GM19372 (cell line): ENCODE measurements at regions not wholly inside any gene's neighbourhood (a gene's known extent, or its start where the extent isn't known, plus 50 kb on each side); places are given as distances from the start of the nearest gene placed in this dataset.

Experiments
- ATAC-seq: cut with Tn5 transposase; IDR thresholded peaks from one replicate; pipeline ENCODE4 v1.9.1; 2021; ENCODE audit warnings: mild to moderate bottlenecking, low read depth, moderate library complexity; ENCODE audit not compliant: unreplicated experiment

- no peak for ATAC-seq
Measured at GRCh38 chr16:66267292-66268014, 99.0 kb upstream of the CDH5 start.

DNA sequence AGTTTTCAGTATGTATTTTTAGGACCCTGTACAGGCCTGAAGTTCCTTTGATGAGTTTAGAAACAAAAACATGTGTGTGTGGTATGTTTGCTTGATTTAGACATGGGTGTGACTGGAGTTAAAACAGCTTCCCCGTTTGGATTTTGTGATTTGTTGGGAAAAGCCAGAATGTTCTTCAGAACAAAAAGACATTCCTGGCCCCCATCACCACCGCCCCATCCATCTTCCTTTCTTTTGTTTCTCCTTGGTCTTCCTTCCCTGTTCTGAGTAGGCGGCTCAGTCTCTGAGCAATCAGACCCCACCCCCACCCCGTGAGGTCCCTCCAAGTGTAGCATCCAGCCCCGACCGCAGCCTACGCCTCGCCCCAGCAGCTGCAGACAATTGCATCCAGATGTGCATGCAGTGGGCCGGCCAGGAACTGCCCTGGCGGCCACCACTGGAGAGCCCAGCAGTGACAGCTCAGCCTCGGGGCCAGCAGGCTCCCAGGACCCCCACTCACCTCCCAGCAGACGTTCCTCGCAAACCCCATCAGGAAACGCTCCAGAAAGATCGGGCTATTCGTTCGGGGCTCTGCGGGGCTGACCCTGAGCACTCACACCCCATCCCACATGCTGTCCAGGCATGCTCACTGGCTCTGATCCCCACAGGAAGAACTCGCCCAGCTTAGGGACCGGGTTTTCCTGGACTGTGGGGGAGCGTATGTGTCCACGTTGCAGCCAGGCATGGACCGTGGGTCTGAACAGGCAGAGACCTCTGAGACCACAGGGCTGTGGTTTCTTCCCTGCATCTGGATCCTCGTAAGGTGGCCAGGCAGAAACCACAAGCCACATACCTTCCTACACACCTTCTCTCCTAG lies 99.8 kb upstream of the CDH5 start:
- no peak for ATAC-seq

GRCh38 chr16:66265556-66266141 lies 100.8 kb upstream of the CDH5 start:
- no peak for ATAC-seq

DNA sequence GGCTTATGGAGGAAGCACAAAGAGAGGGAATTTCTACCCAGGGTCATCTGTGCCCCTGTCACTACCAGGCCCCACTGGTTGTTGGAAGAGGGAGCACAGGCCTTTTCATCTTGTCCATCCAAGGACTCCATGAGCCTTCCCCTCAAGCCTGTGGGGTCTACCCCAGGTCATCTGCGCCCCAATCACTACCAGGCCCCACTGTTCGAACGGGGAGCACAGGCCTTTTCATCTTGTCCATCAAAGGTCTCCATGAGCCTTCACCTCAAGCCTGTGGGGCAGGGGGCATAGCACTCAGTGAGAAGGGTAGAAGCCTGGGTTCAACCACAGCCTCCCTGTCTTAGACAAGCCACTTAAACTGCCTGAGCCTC lies 101.5 kb upstream of the CDH5 start:
- no peak for ATAC-seq

GRCh38 chr16:66264311-66265047 lies 102.0 kb upstream of the CDH5 start:
- no peak for ATAC-seq

GRCh38 chr16:66263973-66264310 lies 102.5 kb upstream of the CDH5 start:
- ATAC-seq = no peak

DNA sequence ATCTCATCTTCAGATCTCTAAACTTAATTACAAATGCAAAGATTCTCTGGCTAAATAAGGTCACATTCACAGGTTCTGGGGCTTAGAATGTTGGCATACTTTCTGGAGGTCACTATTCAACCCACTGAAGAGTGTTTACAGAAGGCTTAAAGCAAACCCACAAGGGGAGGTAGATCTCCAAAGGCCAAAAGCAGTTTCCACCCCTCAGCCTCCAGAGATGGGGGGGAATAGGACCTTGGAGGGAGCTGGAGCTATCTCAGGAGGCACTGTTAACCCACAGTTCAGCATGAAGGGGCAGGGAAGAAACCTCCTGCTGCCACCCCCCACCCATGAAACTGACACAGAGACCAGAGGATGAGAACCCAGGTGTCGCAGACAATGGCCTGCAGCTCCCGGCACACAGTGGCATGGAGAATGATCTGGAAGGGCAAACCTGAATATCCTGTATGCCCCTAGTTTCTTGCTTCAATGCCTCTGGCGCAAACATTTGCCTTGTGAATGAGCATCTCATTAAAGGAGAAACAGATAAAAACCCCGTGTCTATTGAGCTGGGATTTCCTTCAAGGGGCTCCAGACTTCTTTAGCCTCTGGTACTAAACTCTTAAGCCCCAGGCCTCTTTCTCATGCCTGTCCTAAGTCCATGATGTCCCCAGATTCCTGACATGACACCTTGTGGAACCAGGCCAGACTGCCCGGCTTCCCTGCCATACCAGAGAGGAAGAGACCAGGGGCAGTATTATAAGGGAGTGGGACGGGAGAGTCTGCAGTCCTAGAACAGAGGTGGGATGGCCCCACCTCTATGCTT lies 103.1 kb upstream of the CDH5 start:
- ATAC-seq = no peak

DNA sequence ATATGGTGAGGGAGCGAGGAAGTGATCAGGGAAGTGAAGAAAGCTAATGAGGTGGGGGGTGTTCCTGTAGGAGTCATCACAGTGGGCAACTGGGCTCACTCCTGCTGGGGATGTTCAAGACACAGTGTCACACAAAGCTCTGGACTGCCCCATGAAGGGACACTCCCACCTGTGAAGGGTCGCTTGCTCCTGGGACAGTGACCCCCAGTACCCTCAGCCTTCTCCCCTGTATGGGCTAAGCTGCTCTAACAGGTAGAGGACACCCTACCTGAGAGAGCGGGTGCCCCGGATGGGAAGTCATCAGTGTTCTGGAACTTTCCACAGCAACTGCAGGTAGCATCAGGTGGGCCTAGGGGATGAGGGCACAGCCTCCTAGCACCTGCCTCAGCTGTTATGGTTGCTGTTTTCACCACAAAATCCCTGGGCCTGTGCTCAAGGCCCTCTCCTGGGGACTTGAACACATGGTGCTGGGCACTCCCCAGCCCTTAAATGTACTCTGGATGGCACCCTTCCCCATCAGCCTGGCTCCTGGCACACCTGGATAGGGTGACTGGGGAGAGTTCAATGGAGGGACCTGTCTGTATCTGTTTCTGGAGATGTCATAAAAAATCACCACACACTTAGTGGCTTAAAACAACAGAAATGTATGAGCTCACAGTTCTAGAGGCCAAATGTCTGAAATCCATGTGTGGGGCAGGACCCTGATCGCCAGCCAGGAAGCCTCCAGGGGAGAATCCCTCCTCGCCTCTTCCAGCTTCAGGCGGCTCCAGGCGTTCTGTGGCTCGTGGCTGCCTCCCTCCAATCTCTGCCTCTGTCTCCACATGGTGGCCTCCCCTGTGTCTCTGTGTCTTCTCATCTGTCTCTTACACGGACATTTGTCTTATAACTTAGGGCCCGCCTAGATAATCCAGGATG lies 104.0 kb upstream of the CDH5 start:
- no peak for ATAC-seq

DNA sequence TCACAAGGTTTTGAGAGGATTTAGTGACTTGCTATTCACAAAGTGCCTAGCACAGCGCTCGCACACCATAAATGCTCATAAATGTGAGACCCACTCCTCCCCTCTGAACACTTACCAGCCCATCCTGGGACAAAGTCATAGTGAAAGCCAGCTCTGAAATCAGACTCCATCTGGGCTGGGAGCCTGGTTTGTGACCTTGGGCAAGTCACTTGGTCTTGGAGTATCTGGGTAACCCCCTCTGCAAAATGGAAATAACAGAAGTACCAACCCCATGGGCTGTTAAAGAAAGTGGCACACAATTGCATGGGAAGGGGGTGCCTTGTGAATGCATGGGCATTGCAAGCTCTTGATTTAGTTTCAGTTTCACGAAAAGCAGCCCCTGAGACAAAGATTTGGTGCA lies 104.7 kb upstream of the CDH5 start:
- ATAC-seq = no peak

DNA sequence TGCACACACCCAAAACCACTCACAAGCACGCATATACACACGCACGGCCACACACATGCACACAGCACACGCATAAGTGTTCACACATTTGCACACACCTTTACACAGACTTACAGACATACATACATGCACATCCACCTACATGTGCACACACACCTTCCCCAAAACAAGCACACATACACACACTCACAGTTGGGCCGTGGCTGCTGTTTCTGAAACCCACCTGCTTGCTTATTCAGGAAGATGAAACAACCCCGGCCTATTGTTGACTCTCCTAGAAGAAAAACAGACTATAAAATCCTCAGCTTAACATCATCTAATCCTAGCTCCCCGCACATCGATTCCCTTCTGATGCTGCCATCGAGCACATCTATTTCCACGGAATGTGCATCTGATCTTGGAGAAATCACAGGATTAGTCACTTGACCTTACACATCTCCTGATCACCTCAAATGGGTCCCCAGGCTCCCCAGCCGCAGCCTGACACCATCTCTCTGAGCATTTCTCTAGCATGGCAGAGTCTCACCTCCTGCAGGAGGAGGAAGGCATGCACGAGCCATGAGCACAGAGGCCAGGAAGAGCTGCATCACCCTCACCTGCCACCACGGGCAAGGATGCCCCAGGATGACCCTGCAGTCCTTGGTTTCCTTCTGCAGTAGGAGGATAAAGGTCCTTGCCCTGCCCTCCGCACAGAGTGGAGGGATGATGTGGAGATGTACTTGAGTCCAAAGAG lies 105.8 kb upstream of the CDH5 start:
- no peak for ATAC-seq

- no peak for ATAC-seq
Measured at GRCh38 chr16:66258916-66259845, 107.3 kb upstream of the CDH5 start.

GRCh38 chr16:66256919-66257318 lies 109.6 kb upstream of the CDH5 start:
- ATAC-seq = no peak

- no peak for ATAC-seq
Measured at GRCh38 chr16:66255647-66256046, 110.8 kb upstream of the CDH5 start.

DNA sequence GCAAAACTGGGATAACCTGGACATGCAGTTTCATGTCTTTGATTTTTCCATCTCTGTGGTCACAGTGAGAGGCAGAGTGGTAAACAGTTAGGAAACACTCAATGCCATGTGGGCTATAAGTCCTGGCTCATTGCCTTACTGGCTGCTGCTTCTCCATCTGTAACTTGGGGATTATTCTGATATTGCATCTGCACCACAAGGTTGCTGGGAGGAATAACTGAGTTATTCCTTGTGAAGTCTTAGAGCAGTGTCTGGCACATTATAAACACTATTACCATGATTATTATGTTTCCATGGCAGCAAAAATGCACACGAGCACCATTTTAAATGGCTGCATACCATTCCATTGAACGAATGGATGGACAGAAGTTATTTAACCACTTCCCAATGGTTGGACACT lies 111.7 kb upstream of the CDH5 start:
- ATAC-seq = no peak

DNA sequence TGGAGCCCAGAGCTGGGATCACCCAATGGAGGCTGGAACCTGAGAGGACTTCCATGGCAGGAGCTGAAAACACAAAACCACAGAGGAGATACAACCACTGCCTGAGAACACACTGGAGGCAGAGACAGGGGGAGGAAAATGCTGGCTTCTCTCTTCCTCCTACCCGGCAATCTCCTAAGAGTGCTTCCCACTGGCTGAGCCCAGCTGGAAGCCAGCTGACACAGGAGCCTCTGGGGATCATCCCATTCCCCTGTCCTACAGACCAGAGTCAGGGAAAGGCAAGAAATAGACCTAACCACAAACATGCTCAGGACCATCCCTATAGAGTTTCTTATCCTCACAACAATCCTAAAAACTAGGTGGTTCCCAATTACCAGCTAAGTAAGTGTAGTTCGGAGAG lies 112.4 kb upstream of the CDH5 start:
- ATAC-seq = no peak

DNA sequence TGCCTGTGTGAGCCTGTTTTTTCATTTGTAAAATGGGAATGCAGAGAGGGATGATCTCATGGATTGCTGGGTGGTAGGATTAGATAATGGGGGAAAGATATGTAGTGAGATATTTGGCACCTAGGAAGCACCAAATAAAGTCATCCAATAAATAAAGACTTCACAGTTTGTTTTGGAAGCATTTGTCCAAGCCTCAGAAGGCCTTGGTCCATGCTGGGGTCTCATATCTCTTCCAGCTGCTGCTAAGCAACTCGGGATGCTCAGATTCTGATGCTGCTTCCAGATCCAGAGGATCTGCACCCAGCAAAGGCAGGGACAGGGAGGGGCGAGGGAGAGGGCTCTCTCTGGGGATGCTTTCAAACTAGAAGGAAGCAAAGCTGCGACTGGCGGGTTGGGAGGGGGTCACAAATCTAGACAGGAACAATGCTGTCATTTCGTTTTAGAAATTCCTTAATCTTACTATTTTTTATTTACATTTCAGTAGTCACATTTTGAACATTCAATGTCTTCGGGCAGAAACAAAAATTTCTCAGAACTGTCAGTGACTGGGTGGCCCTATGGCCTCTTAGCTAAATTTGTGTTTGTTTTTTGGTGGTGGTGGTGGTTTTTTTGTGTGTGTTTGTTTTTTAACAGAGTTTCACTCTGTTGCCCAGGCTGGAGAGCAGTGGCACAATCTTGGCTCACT lies 114.9 kb upstream of the CDH5 start:
- ATAC-seq = no peak
